ENCODE measurements at regions not wholly inside any gene's neighbourhood (a gene's known extent, or its start where the extent isn't known, plus 50 kb on each side); places are given as distances from the start of the nearest gene placed in this dataset.

DNA sequence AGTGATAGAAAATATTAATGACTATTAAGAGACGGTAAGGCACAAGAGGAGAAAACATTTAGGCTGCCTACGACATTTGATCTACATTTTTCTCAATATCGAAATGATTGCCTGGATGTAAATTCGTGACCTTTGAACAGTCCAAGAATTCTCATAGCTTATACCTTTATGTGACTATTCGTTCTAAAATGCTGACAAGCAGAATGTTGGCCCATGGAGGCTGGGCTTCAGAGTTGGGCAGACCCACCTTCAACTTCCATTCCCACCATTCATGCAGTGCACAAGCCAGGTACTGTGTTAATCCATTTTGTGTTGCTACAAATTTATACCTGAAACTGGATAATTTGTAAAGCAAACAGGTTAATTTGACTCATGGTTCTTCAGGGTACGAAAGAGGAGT lies 441.4 kb upstream of the COBL start:
- TF ChIP-seq, protein P1, sequence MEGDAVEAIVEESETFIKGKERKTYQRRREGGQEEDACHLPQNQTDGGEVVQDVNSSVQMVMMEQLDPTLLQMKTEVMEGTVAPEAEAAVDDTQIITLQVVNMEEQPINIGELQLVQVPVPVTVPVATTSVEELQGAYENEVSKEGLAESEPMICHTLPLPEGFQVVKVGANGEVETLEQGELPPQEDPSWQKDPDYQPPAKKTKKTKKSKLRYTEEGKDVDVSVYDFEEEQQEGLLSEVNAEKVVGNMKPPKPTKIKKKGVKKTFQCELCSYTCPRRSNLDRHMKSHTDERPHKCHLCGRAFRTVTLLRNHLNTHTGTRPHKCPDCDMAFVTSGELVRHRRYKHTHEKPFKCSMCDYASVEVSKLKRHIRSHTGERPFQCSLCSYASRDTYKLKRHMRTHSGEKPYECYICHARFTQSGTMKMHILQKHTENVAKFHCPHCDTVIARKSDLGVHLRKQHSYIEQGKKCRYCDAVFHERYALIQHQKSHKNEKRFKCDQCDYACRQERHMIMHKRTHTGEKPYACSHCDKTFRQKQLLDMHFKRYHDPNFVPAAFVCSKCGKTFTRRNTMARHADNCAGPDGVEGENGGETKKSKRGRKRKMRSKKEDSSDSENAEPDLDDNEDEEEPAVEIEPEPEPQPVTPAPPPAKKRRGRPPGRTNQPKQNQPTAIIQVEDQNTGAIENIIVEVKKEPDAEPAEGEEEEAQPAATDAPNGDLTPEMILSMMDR (IDR thresholded peaks at IDR 0.05): no peak
- TF ChIP-seq POLR2A (IDR thresholded peaks at IDR 0.05): no peak
- no peak for TF ChIP-seq POLR2AphosphoS5 (IDR thresholded peaks at IDR 0.05)

All from breast epithelium (tissue), 3 donors.